GM06990 (cell line): ENCODE measurements at regions not wholly inside any gene's neighbourhood (a gene's known extent, or its start where the extent isn't known, plus 50 kb on each side); places are given as distances from the start of the nearest gene placed in this dataset.

Experiments
- DNase-seq: peaks from one replicate; pipeline ENCODE4 v3.0.0-alpha.2; 2011; ENCODE audit not compliant: insufficient read length; ENCODE audit errors: extremely low read depth
- H3K27me3 ChIP-seq: replicated peaks from 2 replicates; pipeline ENCODE4 v1.6.0; 2011; ENCODE audit warnings: low read length; ENCODE audit not compliant: control insufficient read depth, insufficient read depth
- H3K36me3 ChIP-seq: 2 replicates; pipeline ENCODE4 v1.5.1; 2011; ENCODE audit warnings: low read length; ENCODE audit not compliant: control insufficient read depth, insufficient read depth
- H3K4me3 ChIP-seq: replicated peaks from 2 replicates; pipeline ENCODE4 v1.5.1; 2011; ENCODE audit warnings: low read depth, mild to moderate bottlenecking, control low read depth, low read length
- CTCF ChIP-seq: IDR thresholded peaks from 2 replicates; pipeline ENCODE4 v1.5.1; 2011; ENCODE audit warnings: low read length, control low read depth, mild to moderate bottlenecking, inconsistent platforms; ENCODE audit not compliant: insufficient read depth, poor library complexity, severe bottlenecking

GRCh38 chr13:100810481-100810880 is 135.9 kb upstream of the TMTC4 start:
- H3K36me3 ChIP-seq = no peaks in the 10 kb centered on the region
- TF ChIP-seq CTCF = no peak
- DNase-seq = no peak
- no peak overlapping the region for H3K4me3 ChIP-seq
- no peaks in the 10 kb centered on the region; the same call in none of the 2 replicates for H3K27me3 ChIP-seq

- Histone ChIP-seq H3K4me3 (no peak overlapping the region), H3K27me3 (no peaks in the 10 kb centered on the region; the same call in none of the 2 replicates), H3K36me3 (no peaks in the 10 kb centered on the region)
- DNase-seq = no peak
- no peak for TF ChIP-seq CTCF
These were observed 135.3 kb upstream of the TMTC4 start for GRCh38 chr13:100809856-100810255.

GRCh38 chr13:100809129-100809390 is 134.5 kb upstream of the TMTC4 start:
- TF ChIP-seq CTCF = no peak
- DNase-seq = no peak
- no peak overlapping the region for H3K4me3 ChIP-seq
- no peaks in the 10 kb centered on the region; the same call in none of the 2 replicates for H3K27me3 ChIP-seq
- H3K36me3 ChIP-seq = no peaks in the 10 kb centered on the region

GRCh38 chr13:100808330-100809128 is 133.9 kb upstream of the TMTC4 start:
- H3K36me3 ChIP-seq = no peaks in the 10 kb centered on the region
- TF ChIP-seq CTCF = no peak

GRCh38 chr13:100803091-100803490 is 128.5 kb upstream of the TMTC4 start:
- TF ChIP-seq CTCF = no peak
- H3K36me3 ChIP-seq = no peaks in the 10 kb centered on the region
- H3K4me3 ChIP-seq = no peak overlapping the region
- H3K27me3 ChIP-seq = no peaks in the 10 kb centered on the region; the same call in 1 of the 2 replicates
- no peak for DNase-seq

More at GRCh38 chr13:100808330-100809128, 133.9 kb upstream of the TMTC4 start:
- DNase-seq = no peak
- Histone ChIP-seq H3K27me3 (no peaks in the 10 kb centered on the region; the same call in none of the 2 replicates), H3K4me3 (no peak overlapping the region)
